ENCODE measurements at regions not wholly inside any gene's neighbourhood (a gene's known extent, or its start where the extent isn't known, plus 50 kb on each side); places are given as distances from the start of the nearest gene placed in this dataset.

- no peak for TF ChIP-seq CTCF (IDR thresholded peaks at IDR 0.05; ENCODE audit: control extremely low read depth, extremely low read depth, low read depth, missing control alignments)
- ChIA-PET POLR2A (no interaction called here), CTCF (interaction anchor here (0.6 to 1.4 kb wide), 3 partner anchors 8 to 738 kb away, joined by 3 to 4 read pairs (median 3); no protein-coding TSS in a partner anchor)
Measured at GRCh38 chr6:6505111-6505510, 83.4 kb upstream of the LY86 start.

GRCh38 chr6:6508643-6509042, 79.9 kb upstream of the LY86 start:
- CTCF ChIA-PET, result interaction anchor here (1.0 to 2.1 kb wide), 3 partner anchors 11 to 74 kb away, joined by 4 to 6 read pairs (median 4); no protein-coding TSS in a partner anchor
- no peak for DNase-seq (ENCODE audit: extremely low spot score)
- POLR2A ChIA-PET, result no interaction called here
- TF ChIP-seq CTCF (IDR thresholded peaks at IDR 0.05; ENCODE audit: control extremely low read depth, extremely low read depth, low read depth, missing control alignments), result no peak

More at GRCh38 chr6:6505111-6505510, 83.4 kb upstream of the LY86 start:
- DNase-seq (ENCODE audit: extremely low spot score), result no peak

GRCh38 chr6:6509284-6509683, 79.2 kb upstream of the LY86 start:
- no peak for DNase-seq (ENCODE audit: extremely low spot score)
- POLR2A ChIA-PET, result no interaction called here
- TF ChIP-seq CTCF (IDR thresholded peaks at IDR 0.05; ENCODE audit: control extremely low read depth, extremely low read depth, low read depth, missing control alignments), result no peak
- CTCF ChIA-PET, result interaction anchor here (1.0 to 2.1 kb wide), 3 partner anchors 11 to 75 kb away, joined by 4 to 6 read pairs (median 4); no protein-coding TSS in a partner anchor

GRCh38 chr6:6512711-6513110, 75.8 kb upstream of the LY86 start:
- CTCF ChIA-PET, result interaction anchor here (1.1 to 2.4 kb wide), 6 partner anchors 8 to 34 kb away, joined by 3 to 8 read pairs (median 3); no protein-coding TSS in a partner anchor
- POLR2A ChIA-PET, result no interaction called here
- no peak for TF ChIP-seq CTCF (IDR thresholded peaks at IDR 0.05; ENCODE audit: control extremely low read depth, extremely low read depth, low read depth, missing control alignments)
- DNase-seq (ENCODE audit: extremely low spot score), result no peak

GRCh38 chr6:6515691-6516607, 72.6 kb upstream of the LY86 start:
- TF ChIP-seq CTCF (IDR thresholded peaks at IDR 0.05; ENCODE audit: control extremely low read depth, extremely low read depth, low read depth, missing control alignments), result no peak
- no peak for DNase-seq (ENCODE audit: extremely low spot score)
- ChIA-PET POLR2A (no interaction called here), CTCF (interaction anchor here (0.9 to 4.4 kb wide), 6 partner anchors 9 to 30 kb away, joined by 3 to 24 read pairs (median 4); no protein-coding TSS in a partner anchor)

GRCh38 chr6:6516666-6517458, 71.7 kb upstream of the LY86 start:
- no peak for DNase-seq (ENCODE audit: extremely low spot score)
- POLR2A ChIA-PET, result no interaction called here
- no peak for TF ChIP-seq CTCF (IDR thresholded peaks at IDR 0.05; ENCODE audit: control extremely low read depth, extremely low read depth, low read depth, missing control alignments)
- CTCF ChIA-PET, result interaction anchor here (0.7 to 4.4 kb wide), 9 partner anchors 8 to 30 kb away, joined by 3 to 24 read pairs (median 3); no protein-coding TSS in a partner anchor
